ENCODE measurements at regions not wholly inside any gene's neighbourhood (a gene's known extent, or its start where the extent isn't known, plus 50 kb on each side); places are given as distances from the start of the nearest gene placed in this dataset.

GRCh38 chr10:124262234-124262865 is 156.4 kb downstream of the OAT start (continued):
- TF ChIP-seq ZNF281 (CRISPR knock-in tag; IDR thresholded peaks at IDR 0.05), result no peak
- no peak for TF ChIP-seq AR (CRISPR knock-in tag; IDR thresholded peaks at IDR 0.05)
- no peak for TF ChIP-seq FOXJ3 (CRISPR knock-in tag; IDR thresholded peaks at IDR 0.05; ENCODE audit: borderline replicate concordance)
- no peak for TF ChIP-seq ZNF121 (CRISPR knock-in tag; IDR thresholded peaks at IDR 0.05)
- TF ChIP-seq ZNF232 (CRISPR knock-in tag; IDR thresholded peaks at IDR 0.05), result no peak
- no peak for TF ChIP-seq TCF7 (CRISPR knock-in tag; IDR thresholded peaks at IDR 0.05; ENCODE audit: low read depth)
- no peak for TF ChIP-seq E2F4 (CRISPR knock-in tag; IDR thresholded peaks at IDR 0.05; ENCODE audit: borderline replicate concordance, low read depth)
- no peak for TF ChIP-seq SP1 (CRISPR knock-in tag; conservative IDR thresholded peaks at IDR 0.05)
- no peak for TF ChIP-seq ZNF512 (CRISPR knock-in tag; IDR thresholded peaks at IDR 0.05; ENCODE audit: borderline replicate concordance)

- TF ChIP-seq SP1 (CRISPR knock-in tag; conservative IDR thresholded peaks at IDR 0.05) (no peak), ZNF121 (CRISPR knock-in tag; IDR thresholded peaks at IDR 0.05) (no peak), IRF1 (CRISPR knock-in tag; IDR thresholded peaks at IDR 0.05) (no peak), MLX (CRISPR knock-in tag; IDR thresholded peaks at IDR 0.05) (no peak), STAT6 (CRISPR knock-in tag; conservative IDR thresholded peaks at IDR 0.05; ENCODE audit: low read depth) (no peak), USF1 (CRISPR knock-in tag; IDR thresholded peaks at IDR 0.05) (no peak), E2F1 (CRISPR knock-in tag; IDR thresholded peaks at IDR 0.05) (no peak), ZNF425 (CRISPR knock-in tag; conservative IDR thresholded peaks at IDR 0.05) (no peak)
- peaks cover 5% of the 10 kb centered on the region; the same call in 1 of the 2 replicates for H3K27me3 Mint-ChIP-seq (ENCODE audit: low read depth)
- CTCF ChIA-PET, result interaction anchor here (1.2 to 2.9 kb wide), 5 partner anchors 10 to 264 kb away, joined by 3 to 18 read pairs (median 9); no protein-coding TSS in a partner anchor
- POLR2A ChIA-PET, result no interaction called here
- ATAC-seq (peak; percentile 71), DNase-seq (ENCODE audit: low spot score) (peak; percentile 51)
- no peak overlapping the region for H3K4me3 Mint-ChIP-seq
- H3K27ac Mint-ChIP-seq, result no peak overlapping the region
- peaks cover 17% of the 10 kb centered on the region for H3K9me3 Mint-ChIP-seq
- H3K4me1 Mint-ChIP-seq, result no peaks in the 10 kb centered on the region
- peaks cover 4% of the 10 kb centered on the region for H3K36me3 Mint-ChIP-seq
Observed at GRCh38 chr10:124259139-124259825, 159.4 kb downstream of the OAT start.

All from WTC11 (cell line).